Parathyroid adenoma (tissue), 2 donors: ENCODE measurements at regions not wholly inside any gene's neighbourhood (a gene's known extent, or its start where the extent isn't known, plus 50 kb on each side); places are given as distances from the start of the nearest gene placed in this dataset.

Experiments
- H2AFZ ChIP-seq: fragments of 300-600 bp; sonication (generic); one replicate; pipeline ENCODE4 v1.7.0; 2017; ENCODE audit warnings: antibody characterized with exemption, mild to moderate bottlenecking
- H3K27ac ChIP-seq: fragments of 300-600 bp; sonication (generic); one replicate; pipeline ENCODE4 v1.7.0; 2017
- H3K27me3 ChIP-seq: fragments of 300-600 bp; sonication (generic); one replicate; pipeline ENCODE4 v1.7.0; 2017; ENCODE audit warnings: low read length; ENCODE audit not compliant: control insufficient read depth, insufficient read depth
- H3K36me3 ChIP-seq: fragments of 300-600 bp; sonication (generic); one replicate; pipeline ENCODE4 v1.7.0; 2017; ENCODE audit warnings: low read length; ENCODE audit not compliant: control insufficient read depth, insufficient read depth
- H3K4me1 ChIP-seq: fragments of 300-600 bp; sonication (generic); one replicate; pipeline ENCODE4 v1.7.0; 2017; ENCODE audit warnings: control low read depth
- H3K4me2 ChIP-seq: fragments of 300-600 bp; sonication (generic); one replicate; pipeline ENCODE4 v1.7.0; 2017; ENCODE audit warnings: low read length
- H3K4me3 ChIP-seq: fragments of 300-600 bp; sonication (generic); one replicate; pipeline ENCODE4 v1.7.0; 2017; ENCODE audit warnings: low read depth, low read length
- H3K79me2 ChIP-seq: fragments of 300-600 bp; sonication (generic); one replicate; pipeline ENCODE4 v1.7.0; 2017; ENCODE audit warnings: control low read depth
- H3K9ac ChIP-seq: fragments of 300-600 bp; sonication (generic); one replicate; pipeline ENCODE4 v1.7.0; 2017; ENCODE audit warnings: mild to moderate bottlenecking
- H3K9me3 ChIP-seq: fragments of 300-600 bp; sonication (generic); one replicate; pipeline ENCODE4 v1.7.0; 2017; ENCODE audit warnings: low read length; ENCODE audit not compliant: control insufficient read depth
- CTCF ChIP-seq: fragments of 300-600 bp; sonication (generic); IDR thresholded peaks from one replicate; pipeline ENCODE4 v1.7.0; 2017; ENCODE audit warnings: antibody characterized with exemption, mild to moderate bottlenecking
- donor health status: primary hyperparathyroidism.

DNA sequence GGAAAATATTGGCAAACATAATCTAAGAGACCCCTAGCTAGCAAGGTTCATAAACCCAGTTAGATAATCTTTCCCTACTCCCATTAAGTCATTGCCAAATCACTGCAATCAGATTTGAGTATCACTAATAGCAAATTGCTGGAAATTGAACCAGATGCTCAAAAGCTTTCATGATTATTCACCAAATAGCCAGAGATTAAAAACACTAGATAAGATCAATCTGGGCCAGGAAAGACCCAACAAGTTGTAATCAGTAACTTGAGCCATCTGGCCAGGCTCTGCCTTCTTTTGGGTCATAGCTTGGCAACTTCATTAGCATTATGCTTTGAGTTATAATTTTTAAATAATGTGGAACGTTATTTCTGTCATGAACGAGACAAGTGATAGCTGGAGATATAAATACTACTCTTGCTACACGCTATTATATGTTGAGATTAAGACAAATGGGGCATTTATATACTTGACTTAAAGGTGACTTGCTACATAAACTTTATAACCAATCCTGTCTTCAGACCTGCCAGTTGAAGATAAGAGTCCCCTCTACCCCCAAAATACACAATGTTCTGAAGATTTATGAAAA is 196.6 kb upstream of the EDNRA start:
- Histone ChIP-seq H3K4me2 (no peak overlapping the region), H2AFZ (no peak overlapping the region), H3K79me2 (no peaks in the 10 kb centered on the region), H3K9me3 (no peaks in the 10 kb centered on the region), H3K9ac (no peak overlapping the region), H3K4me1 (no peaks in the 10 kb centered on the region), H3K36me3 (no peaks in the 10 kb centered on the region), H3K27me3 (no peaks in the 10 kb centered on the region), H3K4me3 (no peak overlapping the region), H3K27ac (no peak overlapping the region)
- TF ChIP-seq CTCF = no peak

- no peak for TF ChIP-seq CTCF
- H3K4me2 ChIP-seq = no peak overlapping the region
These were observed 196.0 kb upstream of the EDNRA start for GRCh38 chr4:147284935-147285334.

DNA sequence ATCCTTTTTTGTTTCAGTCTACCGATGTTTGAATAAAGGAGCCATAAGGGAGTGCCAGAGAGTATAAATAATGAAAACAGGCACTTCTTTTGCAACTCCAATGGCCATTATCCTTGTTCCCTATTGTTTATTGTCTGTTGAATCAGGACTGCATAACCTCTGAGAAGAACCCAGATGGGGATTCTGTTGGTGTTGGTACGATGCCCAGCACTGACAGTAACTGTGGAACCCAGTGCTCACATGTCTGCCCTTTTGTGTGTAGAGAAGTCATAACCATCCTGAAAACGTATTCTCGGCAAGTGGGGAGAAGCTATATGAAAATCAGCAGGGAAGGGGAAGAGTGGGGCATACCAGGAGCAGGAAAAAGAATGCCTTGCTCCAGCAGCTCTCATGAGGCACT is 195.1 kb upstream of the EDNRA start:
- Histone ChIP-seq H3K36me3 (no peaks in the 10 kb centered on the region), H3K27ac (no peak overlapping the region), H3K9ac (no peak overlapping the region), H3K27me3 (no peaks in the 10 kb centered on the region), H3K4me1 (no peaks in the 10 kb centered on the region), H3K4me3 (no peak overlapping the region), H3K79me2 (no peaks in the 10 kb centered on the region), H2AFZ (no peak overlapping the region), H3K9me3 (no peaks in the 10 kb centered on the region), H3K4me2 (no peak overlapping the region)
- no peak for TF ChIP-seq CTCF

More at GRCh38 chr4:147284935-147285334, 196.0 kb upstream of the EDNRA start:
- Histone ChIP-seq H3K79me2 (no peaks in the 10 kb centered on the region), H3K9me3 (no peaks in the 10 kb centered on the region), H3K4me1 (no peaks in the 10 kb centered on the region), H3K27me3 (no peaks in the 10 kb centered on the region), H3K9ac (no peak overlapping the region), H3K27ac (no peak overlapping the region), H3K4me3 (no peak overlapping the region), H3K36me3 (no peaks in the 10 kb centered on the region), H2AFZ (no peak overlapping the region)

GRCh38 chr4:147286846-147287587 is 193.9 kb upstream of the EDNRA start:
- Histone ChIP-seq H3K79me2 (no peaks in the 10 kb centered on the region), H3K4me1 (no peaks in the 10 kb centered on the region), H3K27ac (no peak overlapping the region), H3K9me3 (no peaks in the 10 kb centered on the region), H3K4me2 (no peak overlapping the region), H2AFZ (no peak overlapping the region), H3K36me3 (no peaks in the 10 kb centered on the region), H3K9ac (no peak overlapping the region), H3K4me3 (no peak overlapping the region), H3K27me3 (no peaks in the 10 kb centered on the region)
- TF ChIP-seq CTCF = no peak

GRCh38 chr4:147287588-147287890 is 193.4 kb upstream of the EDNRA start:
- Histone ChIP-seq H3K27ac (no peak overlapping the region), H3K9ac (no peak overlapping the region), H3K4me1 (no peaks in the 10 kb centered on the region), H3K9me3 (no peaks in the 10 kb centered on the region), H3K79me2 (no peaks in the 10 kb centered on the region), H2AFZ (no peak overlapping the region), H3K27me3 (no peaks in the 10 kb centered on the region), H3K36me3 (no peaks in the 10 kb centered on the region), H3K4me2 (no peak overlapping the region), H3K4me3 (no peak overlapping the region)
- TF ChIP-seq CTCF = no peak
